ENCODE measurements at regions not wholly inside any gene's neighbourhood (a gene's known extent, or its start where the extent isn't known, plus 50 kb on each side); places are given as distances from the start of the nearest gene placed in this dataset.

- Histone ChIP-seq H3F3A (ENCODE audit: low read depth) (no peaks in the 10 kb centered on the region), H3K27me3 (ENCODE audit: insufficient read depth, low read length, poor library complexity, severe bottlenecking) (no peaks in the 10 kb centered on the region), H3K9me3 (ENCODE audit: insufficient read depth, low read depth, low read length) (no peaks in the 10 kb centered on the region), H3K9me2 (replicated peaks; ENCODE audit: low read depth, low read length) (no peaks in the 10 kb centered on the region), H3K36me3 (ENCODE audit: insufficient read depth, low read length) (no peaks in the 10 kb centered on the region), H2AFZ (ENCODE audit: low read length) (no peak overlapping the region), H3K4me1 (ENCODE audit: insufficient read depth, low read length, poor library complexity, severe bottlenecking) (no peaks in the 10 kb centered on the region), H3K9ac (ENCODE audit: low read depth, low read length, poor library complexity, severe bottlenecking) (no peak overlapping the region), H3K79me2 (ENCODE audit: insufficient read depth, low read length) (no peaks in the 10 kb centered on the region), H3K4me3 (ENCODE audit: low read length, poor library complexity, severe bottlenecking) (no peak overlapping the region), H4K20me1 (ENCODE audit: insufficient read depth, low read length, poor library complexity, severe bottlenecking) (no peaks in the 10 kb centered on the region), H3K4me2 (ENCODE audit: low read depth, low read length, poor library complexity, severe bottlenecking) (no peak overlapping the region)
- no peak for TF ChIP-seq EZH2phosphoT487 (IDR thresholded peaks at IDR 0.05; ENCODE audit: borderline replicate concordance)
Measured at GRCh38 chr12:43004141-43004540, 414.6 kb upstream of the PRICKLE1 start.

GRCh38 chr12:42996869-42997431 lies 407.4 kb upstream of the PRICKLE1 start:
- Histone ChIP-seq H3K4me1 (ENCODE audit: insufficient read depth, low read length, poor library complexity, severe bottlenecking) (no peaks in the 10 kb centered on the region), H3K36me3 (ENCODE audit: insufficient read depth, low read length) (no peaks in the 10 kb centered on the region), H3K4me2 (ENCODE audit: low read depth, low read length, poor library complexity, severe bottlenecking) (no peak overlapping the region), H3K4me3 (ENCODE audit: low read length, poor library complexity, severe bottlenecking) (no peak overlapping the region), H3K9me3 (ENCODE audit: insufficient read depth, low read depth, low read length) (no peaks in the 10 kb centered on the region), H4K20me1 (ENCODE audit: insufficient read depth, low read length, poor library complexity, severe bottlenecking) (no peaks in the 10 kb centered on the region), H3K9ac (ENCODE audit: low read depth, low read length, poor library complexity, severe bottlenecking) (no peak overlapping the region), H3K79me2 (ENCODE audit: insufficient read depth, low read length) (no peaks in the 10 kb centered on the region), H3K27me3 (ENCODE audit: insufficient read depth, low read length, poor library complexity, severe bottlenecking) (no peaks in the 10 kb centered on the region), H2AFZ (ENCODE audit: low read length) (no peak overlapping the region), H3K9me2 (replicated peaks; ENCODE audit: low read depth, low read length) (no peaks in the 10 kb centered on the region), H3F3A (ENCODE audit: low read depth) (no peaks in the 10 kb centered on the region)
- TF ChIP-seq EZH2phosphoT487 (IDR thresholded peaks at IDR 0.05; ENCODE audit: borderline replicate concordance): no peak
- TF ChIP-seq CTCF (conservative IDR thresholded peaks at IDR 0.05; ENCODE audit: low read length): no peak

GRCh38 chr12:42992826-42993225 lies 403.3 kb upstream of the PRICKLE1 start:
- no peak for TF ChIP-seq EZH2phosphoT487 (IDR thresholded peaks at IDR 0.05; ENCODE audit: borderline replicate concordance)
- TF ChIP-seq CTCF (conservative IDR thresholded peaks at IDR 0.05; ENCODE audit: low read length): no peak
- H3F3A ChIP-seq (ENCODE audit: low read depth): no peaks in the 10 kb centered on the region
- H3K4me3 ChIP-seq (ENCODE audit: low read length, poor library complexity, severe bottlenecking): no peak overlapping the region
- H3K27me3 ChIP-seq (ENCODE audit: insufficient read depth, low read length, poor library complexity, severe bottlenecking): no peaks in the 10 kb centered on the region
- H3K79me2 ChIP-seq (ENCODE audit: insufficient read depth, low read length): no peaks in the 10 kb centered on the region
- no peaks in the 10 kb centered on the region for H3K9me2 ChIP-seq (replicated peaks; ENCODE audit: low read depth, low read length)
- no peaks in the 10 kb centered on the region for H3K36me3 ChIP-seq (ENCODE audit: insufficient read depth, low read length)
- no peaks in the 10 kb centered on the region for H4K20me1 ChIP-seq (ENCODE audit: insufficient read depth, low read length, poor library complexity, severe bottlenecking)
- no peaks in the 10 kb centered on the region for H3K9me3 ChIP-seq (ENCODE audit: insufficient read depth, low read depth, low read length)
- H3K9ac ChIP-seq (ENCODE audit: low read depth, low read length, poor library complexity, severe bottlenecking): no peak overlapping the region
- no peak overlapping the region for H2AFZ ChIP-seq (ENCODE audit: low read length)
- no peaks in the 10 kb centered on the region for H3K4me1 ChIP-seq (ENCODE audit: insufficient read depth, low read length, poor library complexity, severe bottlenecking)
- H3K4me2 ChIP-seq (ENCODE audit: low read depth, low read length, poor library complexity, severe bottlenecking): no peak overlapping the region

- H3K9me3 ChIP-seq (ENCODE audit: insufficient read depth, low read depth, low read length): no peaks in the 10 kb centered on the region
- no peak overlapping the region for H3K4me2 ChIP-seq (ENCODE audit: low read depth, low read length, poor library complexity, severe bottlenecking)
- H3F3A ChIP-seq (ENCODE audit: low read depth): no peaks in the 10 kb centered on the region
- no peaks in the 10 kb centered on the region for H3K9me2 ChIP-seq (replicated peaks; ENCODE audit: low read depth, low read length)
- no peak overlapping the region for H2AFZ ChIP-seq (ENCODE audit: low read length)
- no peaks in the 10 kb centered on the region for H3K27me3 ChIP-seq (ENCODE audit: insufficient read depth, low read length, poor library complexity, severe bottlenecking)
- H3K4me1 ChIP-seq (ENCODE audit: insufficient read depth, low read length, poor library complexity, severe bottlenecking): no peaks in the 10 kb centered on the region
- no peak for TF ChIP-seq CTCF (conservative IDR thresholded peaks at IDR 0.05; ENCODE audit: low read length)
- TF ChIP-seq EZH2phosphoT487 (IDR thresholded peaks at IDR 0.05; ENCODE audit: borderline replicate concordance): no peak
- no peak overlapping the region for H3K9ac ChIP-seq (ENCODE audit: low read depth, low read length, poor library complexity, severe bottlenecking)
- H3K79me2 ChIP-seq (ENCODE audit: insufficient read depth, low read length): no peaks in the 10 kb centered on the region
- H3K4me3 ChIP-seq (ENCODE audit: low read length, poor library complexity, severe bottlenecking): no peak overlapping the region
- no peaks in the 10 kb centered on the region for H3K36me3 ChIP-seq (ENCODE audit: insufficient read depth, low read length)
- no peaks in the 10 kb centered on the region for H4K20me1 ChIP-seq (ENCODE audit: insufficient read depth, low read length, poor library complexity, severe bottlenecking)
Measured at GRCh38 chr12:42990387-42990786, 400.8 kb upstream of the PRICKLE1 start.
